Stomach (tissue), 8 donors: ENCODE measurements at regions not wholly inside any gene's neighbourhood (a gene's known extent, or its start where the extent isn't known, plus 50 kb on each side); places are given as distances from the start of the nearest gene placed in this dataset.

Experiments
- DNase-seq, 2 donors: peaks; one replicate each; pipeline versions ENCODE4 v3.0.0 to v3.0.0-alpha.2; 2013 to 2019
- H3K27ac ChIP-seq, 5 donors: fragments of 200-600 bp in 4 of 5; sonication (generic) in 4 of 5; one replicate each; pipeline ENCODE4 v1.5.1; 2013 to 2019; ENCODE audit warnings: mild to moderate bottlenecking in 1 of 5, moderate library complexity in 1 of 5
- H3K27me3 ChIP-seq, 3 donors: fragments of 200-600 bp; sonication (generic); one replicate each; pipeline ENCODE4 v1.5.1; 2017 to 2019; ENCODE audit warnings: mixed run types in 1 of 3
- H3K36me3 ChIP-seq, 4 donors: fragments of 200-600 bp; sonication (generic); 1 replicate in 3 of 4; 2 replicates in 1 of 4; pipeline ENCODE4 v1.5.1; 2016 to 2019
- H3K4me1 ChIP-seq, 4 donors: fragments of 200-600 bp; sonication (generic); one replicate each; pipeline ENCODE4 v1.5.1; 2016 to 2019
- H3K4me3 ChIP-seq, 4 donors: fragments of 200-600 bp; sonication (generic) in 3 of 4; one replicate each; pipeline ENCODE4 v1.5.1; 2016 to 2019; ENCODE audit warnings: mild to moderate bottlenecking in 1 of 4
- H3K9me3 ChIP-seq, 4 donors: fragments of 200-600 bp; sonication (generic); one replicate each; pipeline ENCODE4 v1.5.1; 2016 to 2019
- CTCF ChIP-seq, 7 experiments: fragments of 450-650 bp in 4 of 7; fragments of 200-600 bp in 3 of 7; sonication (generic) in 3 of 7; IDR thresholded peaks; one replicate each; pipeline ENCODE4 v1.5.1; 2016 to 2019; ENCODE audit warnings: antibody characterized with exemption in 7 of 7, control low read depth in 2 of 7, mild to moderate bottlenecking in 1 of 7
- EP300 ChIP-seq: sonication (generic); formaldehyde crosslinking; IDR thresholded peaks from one replicate; pipeline ENCODE4 v1.6.1; 2017; ENCODE audit warnings: antibody characterized with exemption
- POLR2A ChIP-seq, 4 donors: fragments of 450-650 bp; IDR thresholded peaks; one replicate each; pipeline ENCODE4 v1.6.1; 2016; ENCODE audit warnings: antibody characterized with exemption in 4 of 4, control low read depth in 2 of 4, mild to moderate bottlenecking in 1 of 4, moderate library complexity in 1 of 4
- POLR2AphosphoS5 ChIP-seq, 3 donors: sonication (generic); formaldehyde crosslinking; IDR thresholded peaks; one replicate each; pipeline ENCODE4 v1.6.1; 2016; ENCODE audit warnings: antibody characterized with exemption in 3 of 3
- WGBS, 5 donors: extraction: QIAGEN DNeasy Blood & Tissue Kit in 3 of 5; methylation state at CpG; one replicate each; pipeline versions ENCODE4 v1.1.5 to v1.1.7; 2013 to 2018; 5-methylcytosine and 5-hydroxymethylcytosine counted together
- intact Hi-C: fragments of 100-400 bp; cut with DNase I; formaldehyde crosslinking; loops from one replicate; pipeline ENCODE4 v1.15.1; 2023; ENCODE audit warnings: low total_unique reads
- donor health status: healthy with polysubstance abuse.
- donor health status: Bipolar disorder and iron deficiency.
- donor health status: healthy.

- Histone ChIP-seq H3K36me3 (no peaks in the 10 kb centered on the region), H3K4me1 (peaks cover 0 to 17% (median 5%) of the 10 kb centered on the region in 4 donors), H3K27me3 (no peaks in the 10 kb centered on the region), H3K9me3 (no peaks in the 10 kb centered on the region), H3K4me3 (no peak overlapping the region), H3K27ac (no peak overlapping the region)
- TF ChIP-seq EP300 (no peak), CTCF (IDR thresholded peaks at IDR 0.05) (no peak), POLR2AphosphoS5 (IDR thresholded peaks at IDR 0.05) (no peak), POLR2A (IDR thresholded peaks at IDR 0.05) (no peak)
- 69 to 92% (median 88%) methylated on average over 3 of the region's 3 CpGs for WGBS, 5 donors
- intact Hi-C loops: no loop called here
- DNase-seq: no peak
Observed at GRCh38 chr6:139567095-139567494, 192.6 kb upstream of the CITED2 start.

DNA sequence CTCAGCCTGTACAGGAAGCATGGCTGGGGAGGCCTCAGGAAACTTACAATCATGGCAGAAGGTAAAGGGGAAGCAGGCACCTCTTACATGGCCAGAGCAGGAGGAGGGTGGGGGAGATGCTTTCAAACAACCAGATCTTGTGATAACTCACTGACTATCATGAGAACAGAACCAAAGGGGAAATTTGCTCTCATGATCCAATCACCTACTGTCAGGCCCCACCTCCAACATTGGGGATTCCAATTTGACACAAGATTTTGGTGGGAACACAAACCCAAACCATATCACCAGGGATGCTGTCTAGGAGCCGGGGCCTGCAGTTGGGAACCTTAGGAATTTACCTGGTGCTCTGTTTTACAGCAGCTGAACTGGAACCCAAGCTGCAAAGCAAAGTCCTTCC, 191.1 kb upstream of the CITED2 start:
- Histone ChIP-seq H3K4me3 (no peak overlapping the region), H3K36me3 (no peaks in the 10 kb centered on the region), H3K9me3 (no peaks in the 10 kb centered on the region), H3K27me3 (no peaks in the 10 kb centered on the region), H3K27ac (no peak overlapping the region), H3K4me1 (peaks cover 0 to 17% (median 5%) of the 10 kb centered on the region in 4 donors)
- TF ChIP-seq EP300: no peak
- no peak for TF ChIP-seq CTCF (IDR thresholded peaks at IDR 0.05)
- intact Hi-C loops: no loop called here
- DNase-seq: no peak
- 0 to 38% (median 0%) methylated on average over 1 of the region's 1 CpG for WGBS, 5 donors

GRCh38 chr6:139557547-139557946, 183.1 kb upstream of the CITED2 start:
- Histone ChIP-seq H3K36me3 (no peaks in the 10 kb centered on the region), H3K4me1 (peaks cover 0 to 8% (median 0%) of the 10 kb centered on the region in 4 donors)
- 91 to 96% (median 95%) methylated on average over 3 of the region's 3 CpGs for WGBS, 5 donors

DNA sequence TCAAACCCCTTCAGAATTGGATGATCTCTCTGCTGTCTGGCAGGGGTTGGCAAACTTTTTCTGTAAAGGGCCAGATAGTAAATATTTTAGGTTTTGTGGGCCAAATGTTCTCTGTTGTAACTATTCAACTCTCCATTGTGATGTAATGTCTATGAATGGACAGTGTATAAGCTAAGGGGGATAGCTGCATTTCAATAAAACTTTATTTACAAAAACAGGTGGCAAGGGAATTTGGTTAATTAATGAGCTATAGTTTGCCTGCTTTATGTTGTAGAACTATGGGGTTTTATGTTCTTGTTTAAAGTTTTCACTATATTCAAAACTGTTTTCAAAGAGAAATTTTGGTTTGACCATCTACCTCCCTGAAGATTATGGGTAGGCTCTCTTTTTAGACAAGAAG, 182.1 kb upstream of the CITED2 start:
- Histone ChIP-seq H3K36me3 (no peaks in the 10 kb centered on the region), H3K9me3 (no peaks in the 10 kb centered on the region), H3K4me1 (peaks cover 0 to 8% (median 0%) of the 10 kb centered on the region in 4 donors), H3K27me3 (no peaks in the 10 kb centered on the region), H3K27ac (no peak overlapping the region), H3K4me3 (no peak overlapping the region)
- DNase-seq: no peak
- intact Hi-C loops: no loop called here
- TF ChIP-seq POLR2AphosphoS5 (IDR thresholded peaks at IDR 0.05): no peak
- no peak for TF ChIP-seq CTCF (IDR thresholded peaks at IDR 0.05)
- TF ChIP-seq POLR2A (IDR thresholded peaks at IDR 0.05): no peak
- no peak for TF ChIP-seq EP300

More at GRCh38 chr6:139557547-139557946, 183.1 kb upstream of the CITED2 start:
- no peak overlapping the region for H3K4me3 ChIP-seq
- no peaks in the 10 kb centered on the region for H3K27me3 ChIP-seq
- intact Hi-C loops: no loop called here
- TF ChIP-seq POLR2A (IDR thresholded peaks at IDR 0.05) (no peak), POLR2AphosphoS5 (IDR thresholded peaks at IDR 0.05) (no peak), EP300 (no peak), CTCF (IDR thresholded peaks at IDR 0.05) (no peak)
- no peak for DNase-seq
- H3K27ac ChIP-seq: no peak overlapping the region
- H3K9me3 ChIP-seq: no peaks in the 10 kb centered on the region
